ENCODE measurements at regions not wholly inside any gene's neighbourhood (a gene's known extent, or its start where the extent isn't known, plus 50 kb on each side); places are given as distances from the start of the nearest gene placed in this dataset.

GRCh38 chr12:19890024-19890423 is 450.7 kb downstream of the AEBP2 start:
- TF ChIP-seq CTCF (IDR thresholded peaks at IDR 0.05), result no peak
- TF ChIP-seq POLR2A (IDR thresholded peaks at IDR 0.05), result no peak

Measured in heart left ventricle (tissue), 13 donors.